GM21529 (cell line): ENCODE measurements at regions not wholly inside any gene's neighbourhood (a gene's known extent, or its start where the extent isn't known, plus 50 kb on each side); places are given as distances from the start of the nearest gene placed in this dataset.

Experiments used
- ATAC-seq: cut with Tn5 transposase; IDR thresholded peaks from one replicate; pipeline ENCODE4 v1.9.1; 2021; ENCODE audit not compliant: unreplicated experiment

DNA sequence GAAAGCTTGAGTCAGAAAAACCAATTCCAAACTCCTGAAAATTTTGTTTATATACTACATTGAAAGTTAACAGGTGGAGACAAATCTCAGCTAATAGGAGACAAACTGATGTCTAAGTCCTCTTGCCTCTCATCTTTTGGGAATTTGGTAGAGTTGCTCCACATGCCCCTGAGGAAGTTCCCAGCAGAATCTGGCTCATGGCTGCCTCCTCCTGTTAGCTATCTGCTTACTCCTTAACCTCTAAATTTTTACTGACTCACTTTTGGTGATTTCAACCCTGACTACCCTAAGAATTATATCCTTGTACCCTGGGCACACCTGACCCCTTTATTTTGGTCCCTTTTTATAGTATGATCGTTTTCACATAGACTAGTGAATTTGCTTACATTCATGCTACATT, 633.7 kb upstream of the USP24 start:
- ATAC-seq, result no peak

DNA sequence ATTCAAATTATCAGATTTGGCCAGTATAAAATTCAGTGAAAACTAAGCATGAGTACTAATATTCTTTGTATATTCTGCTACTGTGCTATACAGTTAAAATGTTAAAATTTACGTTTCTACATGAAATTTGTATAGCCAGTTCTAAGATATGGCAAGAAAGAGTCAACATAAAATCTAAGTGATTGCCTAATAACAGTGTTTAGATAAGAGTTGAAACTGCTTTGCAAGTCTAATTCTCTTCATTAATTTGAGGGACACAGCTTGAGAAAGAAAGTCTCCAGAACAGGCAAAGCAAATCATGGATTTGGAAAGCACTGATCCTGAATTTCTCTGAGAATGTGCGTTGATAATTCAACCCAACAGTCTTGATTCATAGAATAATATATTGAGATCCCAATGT, 630.9 kb upstream of the USP24 start:
- ATAC-seq, result no peak

DNA sequence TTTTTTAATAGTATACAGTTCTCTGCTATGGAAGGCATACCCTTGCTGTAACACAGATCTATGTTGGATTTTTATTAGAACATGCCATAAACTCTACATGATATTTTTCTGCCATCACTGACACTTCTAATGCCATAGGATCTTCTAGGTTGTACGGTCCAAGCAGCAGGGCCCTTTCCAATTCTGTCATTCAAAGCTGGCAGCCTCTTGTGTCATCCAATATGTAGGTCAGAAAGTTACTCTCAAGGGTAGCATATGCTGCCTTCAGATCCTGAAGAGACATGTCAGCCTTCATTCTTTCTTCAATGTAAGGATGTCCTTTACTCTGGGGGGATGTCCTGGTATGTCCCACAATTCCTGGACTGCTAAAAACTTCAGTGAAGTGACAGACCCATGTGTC, 629.2 kb upstream of the USP24 start:
- no peak for ATAC-seq

- no peak for ATAC-seq
These were observed 624.5 kb upstream of the USP24 start for GRCh38 chr1:55839626-55840025.

DNA sequence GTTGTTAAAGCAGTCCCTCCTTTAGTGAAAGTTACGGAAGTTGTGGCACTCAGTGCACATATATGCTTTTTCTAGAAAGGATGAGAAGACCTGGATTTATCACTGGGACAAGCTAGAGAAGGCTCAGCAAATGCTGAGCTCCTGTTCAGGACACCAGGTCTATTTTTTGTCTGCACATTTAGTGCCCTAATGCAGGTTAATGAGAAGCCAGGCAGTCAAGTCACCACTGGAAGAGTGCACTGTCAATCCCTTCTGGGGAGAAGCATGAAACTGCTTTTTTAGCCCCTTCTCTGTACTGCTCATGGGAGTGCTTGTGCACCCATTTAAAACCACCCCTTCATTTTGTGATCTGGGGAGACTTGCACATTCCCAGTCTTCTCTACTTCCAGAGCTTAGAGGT, 624.1 kb upstream of the USP24 start:
- ATAC-seq, result no peak

GRCh38 chr1:55836086-55836485, 620.9 kb upstream of the USP24 start:
- no peak for ATAC-seq

DNA sequence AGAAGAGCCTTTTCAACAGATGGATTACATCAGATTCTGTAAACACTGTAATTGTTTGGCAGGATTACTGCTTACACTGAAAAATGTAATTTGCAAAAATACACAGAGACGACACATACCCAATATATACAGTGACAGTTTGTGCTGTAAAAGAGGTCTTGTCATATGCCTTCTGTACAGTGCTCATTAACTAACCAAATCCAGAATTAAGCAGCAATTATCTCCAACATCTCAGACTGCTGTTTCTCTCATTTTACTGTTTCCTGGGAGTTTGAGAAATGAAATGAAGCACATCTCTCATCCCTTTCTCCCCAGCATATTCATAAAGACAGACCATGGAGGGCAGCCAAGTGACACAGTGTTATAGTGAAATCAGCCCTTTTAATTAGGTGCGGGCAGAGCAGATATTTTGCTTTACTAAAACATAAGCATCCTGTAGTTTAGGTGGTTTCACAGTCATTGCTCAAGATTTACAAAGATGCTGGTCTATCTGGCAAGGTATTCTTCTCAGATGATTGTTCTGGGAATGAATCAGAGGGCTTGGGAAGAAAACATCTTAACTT, 618.4 kb upstream of the USP24 start:
- no peak for ATAC-seq

DNA sequence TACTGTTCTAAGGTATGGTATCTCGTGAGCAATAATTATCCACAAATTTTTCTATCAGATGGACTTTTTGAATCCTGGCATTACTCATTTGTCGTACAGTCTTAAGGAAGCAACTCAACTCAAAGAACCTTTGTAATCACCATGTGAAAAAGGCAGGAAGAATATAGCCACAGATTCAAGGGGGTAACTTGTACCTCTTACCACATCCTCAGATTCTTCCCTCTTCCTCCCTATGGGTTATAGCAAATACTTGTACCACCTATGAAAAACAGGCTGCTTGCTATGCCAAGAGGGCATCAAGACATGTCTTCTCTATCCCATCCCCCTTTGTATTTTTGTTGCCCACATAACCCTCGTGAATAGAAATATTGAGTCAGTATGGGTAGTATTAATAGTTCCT, 616.6 kb upstream of the USP24 start:
- no peak for ATAC-seq

DNA sequence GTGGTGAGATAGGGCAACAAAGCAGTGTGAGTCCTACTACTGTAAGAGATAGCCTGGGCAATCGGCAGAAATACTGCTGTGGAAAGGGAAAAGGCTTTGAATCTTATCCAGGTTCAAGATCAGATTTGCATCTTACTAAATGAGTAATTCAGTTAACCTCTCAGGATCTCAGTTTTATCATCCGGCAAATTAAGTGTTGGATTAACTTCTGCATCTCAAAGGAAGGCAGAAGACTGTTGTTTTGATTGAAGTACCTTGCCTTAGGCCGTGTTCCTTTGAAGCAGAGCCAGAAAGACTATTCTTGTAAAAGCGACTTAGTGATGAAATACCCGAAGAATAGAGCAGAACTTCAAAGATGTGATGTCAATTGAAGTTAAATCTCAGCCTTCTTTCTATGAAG, 612.9 kb upstream of the USP24 start:
- ATAC-seq, result no peak

DNA sequence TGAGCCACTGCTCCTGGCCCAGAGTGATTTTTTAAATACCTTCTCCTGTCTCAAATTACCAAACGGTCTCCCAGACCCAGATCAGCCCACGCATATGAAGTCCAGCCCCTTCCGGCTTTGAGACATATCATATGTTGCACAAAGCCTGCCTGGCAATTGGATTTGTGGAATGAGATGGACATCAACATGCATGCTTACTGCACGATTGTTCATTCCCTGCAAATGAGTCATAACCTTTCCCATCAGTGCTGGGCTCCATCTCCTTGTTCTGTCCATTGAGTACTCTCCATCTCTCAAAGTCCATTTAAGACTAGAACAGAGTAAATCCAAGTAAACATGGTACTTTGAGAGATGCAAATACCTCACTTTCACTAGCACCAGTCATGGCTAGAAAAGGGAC, 612.2 kb upstream of the USP24 start:
- ATAC-seq, result no peak

- ATAC-seq, result no peak
These were observed 611.4 kb upstream of the USP24 start for GRCh38 chr1:55826381-55827080.

GRCh38 chr1:55825461-55825860, 610.3 kb upstream of the USP24 start:
- ATAC-seq, result no peak

GRCh38 chr1:55824251-55824640, 609.1 kb upstream of the USP24 start:
- no peak for ATAC-seq

GRCh38 chr1:55823541-55824250, 608.5 kb upstream of the USP24 start:
- ATAC-seq, result no peak

- ATAC-seq, result no peak
These were observed 607.7 kb upstream of the USP24 start for GRCh38 chr1:55822891-55823290.

GRCh38 chr1:55821234-55821633, 606.1 kb upstream of the USP24 start:
- ATAC-seq, result no peak

- no peak for ATAC-seq
These were observed 605.3 kb upstream of the USP24 start for GRCh38 chr1:55820501-55820900.

DNA sequence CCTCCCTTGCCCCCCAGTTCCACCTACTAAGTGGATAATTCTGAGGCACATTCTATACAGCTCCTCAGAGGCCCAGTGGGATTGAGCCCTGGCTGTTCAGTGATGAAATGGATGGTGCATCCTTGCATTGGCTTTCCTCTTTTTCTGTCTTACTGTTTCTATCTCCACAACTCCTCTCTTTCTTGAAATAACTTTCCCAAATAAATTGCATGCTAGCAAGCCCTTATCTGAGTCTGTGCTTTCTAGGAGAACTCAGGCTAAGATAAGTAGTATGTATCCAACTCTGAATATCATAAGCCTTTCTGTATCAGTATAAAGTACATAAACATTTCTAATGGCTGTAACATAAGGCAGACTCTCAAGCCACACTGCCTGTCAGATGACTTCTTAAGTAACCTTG, 603.8 kb upstream of the USP24 start:
- ATAC-seq, result no peak

GRCh38 chr1:55816456-55817426, 601.6 kb upstream of the USP24 start:
- no peak for ATAC-seq

DNA sequence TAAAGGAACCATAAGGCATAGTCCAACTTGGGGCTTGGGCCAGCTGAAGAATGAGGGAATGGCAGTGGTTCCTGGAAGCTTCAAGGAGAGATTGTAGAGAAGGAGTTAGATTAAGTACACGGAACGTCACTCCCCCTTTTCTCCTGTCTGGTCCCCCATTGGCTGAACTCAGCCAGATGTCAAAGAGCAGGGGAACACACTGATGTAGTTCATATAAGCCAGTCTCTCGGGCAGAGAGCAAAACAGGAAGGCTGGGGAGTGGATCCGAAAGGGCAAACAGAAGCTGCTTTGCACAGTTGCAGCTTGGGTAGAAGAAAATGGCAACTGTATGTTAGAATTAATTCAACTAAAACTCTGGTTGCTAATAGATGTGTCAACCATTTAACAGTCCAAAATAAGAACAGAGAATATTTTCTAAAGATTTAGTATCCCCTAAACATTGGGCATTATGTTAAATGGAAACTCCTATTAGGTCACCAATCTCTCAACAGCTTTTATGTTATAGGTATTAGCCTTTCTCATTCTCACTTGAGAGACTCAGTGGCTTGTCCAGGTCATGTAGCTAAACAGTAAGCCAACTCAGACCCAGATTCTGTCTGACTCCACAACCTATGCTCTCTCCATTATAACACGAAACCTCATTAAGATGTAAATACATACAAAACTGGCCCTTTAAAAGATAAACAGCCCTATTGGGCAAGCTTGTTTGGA, 600.7 kb upstream of the USP24 start:
- ATAC-seq, result no peak

DNA sequence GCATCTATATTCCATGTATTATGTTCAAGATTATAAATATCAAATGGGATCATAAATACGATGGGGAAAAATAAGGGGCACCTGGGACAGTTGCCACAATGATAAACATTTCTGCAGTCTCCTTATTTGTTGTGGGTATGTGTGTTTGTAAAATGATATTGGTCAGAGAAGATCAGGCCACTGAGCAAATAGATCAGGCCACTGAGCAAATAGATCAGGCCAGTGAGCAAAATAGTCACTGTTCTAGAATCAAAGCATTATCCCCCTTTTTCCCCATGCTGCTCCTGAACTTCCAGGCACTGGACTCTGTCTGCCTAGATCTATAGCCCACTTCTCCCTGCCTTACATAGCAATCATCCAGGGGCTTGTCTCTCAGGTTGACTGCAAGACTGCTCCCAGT, 599.8 kb upstream of the USP24 start:
- ATAC-seq, result no peak
